ENCODE measurements at regions not wholly inside any gene's neighbourhood (a gene's known extent, or its start where the extent isn't known, plus 50 kb on each side); places are given as distances from the start of the nearest gene placed in this dataset.

DNA sequence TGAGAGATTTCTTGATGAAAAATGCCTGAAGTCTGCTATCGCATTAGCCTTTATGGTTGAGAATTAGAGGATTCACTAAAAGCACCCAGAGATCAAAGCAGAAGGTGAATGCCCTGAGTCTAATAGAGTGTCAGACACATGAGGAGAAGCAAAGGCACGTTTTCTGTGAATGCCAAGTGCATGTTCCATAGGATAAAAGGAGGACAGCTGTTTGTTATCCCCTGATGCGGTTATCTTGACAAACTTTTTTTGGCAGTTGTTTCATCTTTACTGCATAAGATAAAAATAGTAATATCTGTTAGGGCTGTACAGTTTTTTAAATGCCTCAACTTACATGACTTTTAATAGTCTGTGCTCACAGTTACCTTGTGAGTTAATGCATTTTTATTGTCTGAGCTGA is 65.3 kb upstream of the CD96 start:
- Mint-ChIP-seq H3K27ac (no peak overlapping the region), H3K27me3 (peaks cover 2% of the 10 kb centered on the region)

DNA sequence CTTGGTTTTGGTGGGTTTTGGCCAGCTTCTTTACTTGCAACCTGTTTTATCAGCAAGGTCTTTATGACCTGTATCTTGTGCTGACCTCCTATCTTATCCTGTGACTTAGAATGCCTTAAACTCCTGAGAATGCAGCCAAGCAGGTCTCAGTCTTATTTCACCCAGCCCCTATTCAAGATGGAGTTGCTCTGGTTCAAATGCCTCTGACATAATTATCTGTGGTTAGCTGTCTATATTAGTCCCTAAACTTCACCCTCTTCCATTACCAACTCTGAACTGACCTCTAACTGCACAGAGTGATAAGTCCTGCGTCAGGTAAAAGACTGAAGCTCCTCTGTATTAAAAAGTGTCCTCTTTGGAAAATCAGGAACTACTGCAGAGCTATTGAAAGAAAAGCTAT is 61.9 kb upstream of the CD96 start:
- Mint-ChIP-seq H3K27ac (no peak overlapping the region), H3K36me3 (no peaks in the 10 kb centered on the region), H3K4me3 (no peak overlapping the region), H3K27me3 (peaks cover 1% of the 10 kb centered on the region), H3K9me3 (peaks cover 2% of the 10 kb centered on the region), H3K4me1 (no peaks in the 10 kb centered on the region)
- DNase-seq (no peak), ATAC-seq (ENCODE audit: low read depth) (no peak)
- POLR2A ChIA-PET: no interaction called here

More for the DNA sequence above, 65.3 kb upstream of the CD96 start:
- no peaks in the 10 kb centered on the region for H3K36me3 Mint-ChIP-seq
- ATAC-seq (ENCODE audit: low read depth) (no peak), DNase-seq (no peak)
- no peak overlapping the region for H3K4me3 Mint-ChIP-seq
- peaks cover 6% of the 10 kb centered on the region for H3K9me3 Mint-ChIP-seq
- H3K4me1 Mint-ChIP-seq: no peaks in the 10 kb centered on the region
- POLR2A ChIA-PET: no interaction called here

DNA sequence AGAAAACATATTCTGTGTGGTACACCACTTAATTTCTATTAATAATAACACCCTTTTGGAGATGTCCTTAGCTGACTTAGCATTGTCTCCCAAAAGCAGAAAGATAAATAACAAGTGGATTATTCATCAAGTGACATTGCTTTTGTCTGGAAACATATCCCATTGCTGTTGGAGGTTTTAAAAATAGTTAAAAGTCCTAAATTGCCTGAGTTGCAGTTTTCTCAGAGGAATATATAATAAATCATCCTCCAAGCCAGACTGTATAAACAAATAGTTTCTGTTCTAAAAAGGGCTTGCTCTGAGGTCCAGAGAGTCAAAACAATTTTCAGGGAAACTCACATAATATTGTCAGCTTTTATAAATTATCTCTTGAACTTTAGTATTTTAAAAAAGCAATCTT is 60.4 kb upstream of the CD96 start:
- H3K27ac Mint-ChIP-seq: no peak overlapping the region

DNA sequence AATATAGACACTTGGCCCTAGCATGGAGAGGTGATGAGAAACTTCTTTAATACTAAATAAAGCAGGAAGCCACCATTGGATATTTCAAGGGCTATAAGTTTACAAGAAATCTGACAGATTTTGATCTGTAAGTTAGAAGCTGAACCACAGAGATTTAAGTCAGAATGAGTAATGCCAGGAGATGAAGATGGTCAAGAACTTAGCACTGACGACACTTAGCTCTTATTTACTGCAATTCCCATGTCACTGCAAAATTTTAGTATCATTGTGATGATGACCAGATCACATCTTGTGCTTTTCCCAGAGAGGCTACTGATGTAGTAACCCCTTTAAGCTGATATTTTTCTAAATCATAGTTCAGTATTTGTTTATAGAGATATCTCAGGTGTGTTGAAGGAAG is 59.4 kb upstream of the CD96 start:
- Mint-ChIP-seq H3K27ac (no peak overlapping the region), H3K27me3 (peaks cover 1% of the 10 kb centered on the region), H3K4me1 (no peaks in the 10 kb centered on the region), H3K9me3 (peaks cover 2% of the 10 kb centered on the region), H3K36me3 (peaks cover 2% of the 10 kb centered on the region), H3K4me3 (no peak overlapping the region)
- DNase-seq: no peak
- no peak for ATAC-seq (ENCODE audit: low read depth)
- POLR2A ChIA-PET: no interaction called here

More for the DNA sequence above, 60.4 kb upstream of the CD96 start:
- Mint-ChIP-seq H3K4me1 (no peaks in the 10 kb centered on the region), H3K36me3 (no peaks in the 10 kb centered on the region), H3K27me3 (peaks cover 1% of the 10 kb centered on the region), H3K4me3 (no peak overlapping the region), H3K9me3 (peaks cover 2% of the 10 kb centered on the region)
- DNase-seq: no peak
- POLR2A ChIA-PET: no interaction called here
- ATAC-seq (ENCODE audit: low read depth): no peak

DNA sequence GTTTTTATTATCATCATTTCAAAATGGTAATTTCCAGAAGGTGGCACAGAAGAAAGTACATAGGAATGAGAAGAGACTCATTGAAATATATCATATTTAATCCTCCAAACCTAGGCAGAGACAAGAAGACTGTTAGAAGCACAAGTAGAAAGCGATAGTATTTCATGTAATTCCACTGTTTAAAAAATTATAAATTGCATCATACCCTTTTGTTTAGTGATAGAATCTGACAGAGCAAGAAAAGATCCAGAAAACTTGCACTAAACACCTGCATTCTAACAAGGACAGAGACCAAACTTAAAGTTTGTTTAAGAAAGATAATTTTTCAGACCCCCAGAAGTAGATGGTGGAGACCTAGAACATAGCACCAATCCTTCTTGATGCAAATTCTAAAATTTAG is 56.9 kb upstream of the CD96 start:
- Mint-ChIP-seq H3K4me3 (no peak overlapping the region), H3K27me3 (peaks cover 1% of the 10 kb centered on the region), H3K36me3 (peaks cover 2% of the 10 kb centered on the region), H3K9me3 (peaks cover 7% of the 10 kb centered on the region), H3K27ac (no peak overlapping the region), H3K4me1 (no peaks in the 10 kb centered on the region)
- DNase-seq: no peak
- POLR2A ChIA-PET: no interaction called here
- ATAC-seq (ENCODE audit: low read depth): no peak

Measured in activated naive CD8-positive, alpha-beta T cell treated with anti-CD3 and anti-CD28 coated beads, Interleukin-2, amount 10 ng/mL, durations not matched to agents 7 days and 5 days (primary cell).